ENCODE measurements at regions not wholly inside any gene's neighbourhood (a gene's known extent, or its start where the extent isn't known, plus 50 kb on each side); places are given as distances from the start of the nearest gene placed in this dataset.

DNA sequence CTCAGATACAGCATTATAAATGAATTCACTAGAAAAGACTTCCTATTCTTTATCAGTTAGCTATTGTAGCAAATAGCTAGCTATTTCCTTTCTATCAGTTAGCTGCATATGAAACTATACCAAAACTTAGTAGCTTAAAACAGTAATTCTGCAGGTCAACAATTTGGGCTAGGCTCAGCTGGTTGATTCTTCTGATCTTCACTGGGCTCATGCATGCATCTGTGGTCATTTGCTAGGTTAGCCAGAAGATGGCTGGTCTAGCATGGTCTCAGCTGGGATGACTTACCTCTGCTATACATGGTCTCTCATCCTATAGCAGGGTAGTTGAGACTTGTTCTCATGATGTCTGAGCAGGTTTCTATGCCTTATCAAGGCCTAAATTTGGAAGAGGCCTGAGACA lies 147.4 kb downstream of the CENPC start:
- TF ChIP-seq CTCF (conservative IDR thresholded peaks at IDR 0.05 in 1 of 2, IDR thresholded peaks at IDR 0.05 in 1 of 2; ENCODE audit: low read depth in 1 of 2, low read length in 2 of 2) (no peak), EZH2 (IDR thresholded peaks at IDR 0.05; ENCODE audit: low read length, missing control alignments) (no peak)
